ENCODE measurements at regions not wholly inside any gene's neighbourhood (a gene's known extent, or its start where the extent isn't known, plus 50 kb on each side); places are given as distances from the start of the nearest gene placed in this dataset.

- no peak overlapping the region; the same call in 1 of the 2 replicates for H3K27ac Mint-ChIP-seq
Measured at GRCh38 chr9:12980085-12980851, 205.4 kb downstream of the LURAP1L start.

GRCh38 chr9:12988258-12988657 is 213.4 kb downstream of the LURAP1L start:
- DNase-seq (ENCODE audit: low spot score) (no peak), ATAC-seq (no peak)
- H3K4me3 Mint-ChIP-seq = no peak overlapping the region
- no peak overlapping the region for H3K27ac Mint-ChIP-seq
- POLR2A ChIA-PET = no interaction called here
- H3K27me3 Mint-ChIP-seq (ENCODE audit: low read depth) = no peaks in the 10 kb centered on the region
- no peaks in the 10 kb centered on the region for H3K9me3 Mint-ChIP-seq
- CTCF ChIA-PET = interaction anchor here (1.4 to 1.8 kb wide), 2 partner anchors 269 to 286 kb away, joined by 4 to 9 read pairs; no protein-coding TSS in a partner anchor
- H3K36me3 Mint-ChIP-seq = 0 out of 2 replicates have a peak, but pooled peaks cover 2% of the 10 kb centered on the region
- H3K4me1 Mint-ChIP-seq = no peaks in the 10 kb centered on the region
- no peak for TF ChIP-seq FOXJ3 (CRISPR knock-in tag; IDR thresholded peaks at IDR 0.05; ENCODE audit: borderline replicate concordance)
- TF ChIP-seq ERG (CRISPR knock-in tag; IDR thresholded peaks at IDR 0.05) = no peak
- no peak for TF ChIP-seq HMGXB4 (CRISPR knock-in tag; IDR thresholded peaks at IDR 0.05)
- TF ChIP-seq TP53 (CRISPR knock-in tag; IDR thresholded peaks at IDR 0.05) = no peak
- no peak for TF ChIP-seq ELF4 (CRISPR knock-in tag; IDR thresholded peaks at IDR 0.05; ENCODE audit: low read depth)
- no peak for TF ChIP-seq NR2C2 (CRISPR knock-in tag; IDR thresholded peaks at IDR 0.05)
- TF ChIP-seq GRHL2 (CRISPR knock-in tag; IDR thresholded peaks at IDR 0.05; ENCODE audit: insufficient replicate concordance, severe bottlenecking) = no peak
- TF ChIP-seq E2F1 (CRISPR knock-in tag; IDR thresholded peaks at IDR 0.05) = no peak
- TF ChIP-seq CREM (CRISPR knock-in tag; IDR thresholded peaks at IDR 0.05) = no peak
- TF ChIP-seq AR (CRISPR knock-in tag; IDR thresholded peaks at IDR 0.05) = no peak
- no peak for TF ChIP-seq E2F4 (CRISPR knock-in tag; IDR thresholded peaks at IDR 0.05; ENCODE audit: borderline replicate concordance, low read depth)

More at GRCh38 chr9:12980085-12980851, 205.4 kb downstream of the LURAP1L start:
- POLR2A ChIA-PET = no interaction called here
- Mint-ChIP-seq H3K27me3 (ENCODE audit: low read depth) (no peaks in the 10 kb centered on the region; the same call in 1 of the 2 replicates), H3K4me1 (peaks cover 14% of the 10 kb centered on the region), H3K4me3 (no peak overlapping the region), H3K36me3 (peaks cover 12% of the 10 kb centered on the region), H3K9me3 (peaks cover 14% of the 10 kb centered on the region)
- CTCF ChIA-PET = no interaction called here
- no peak for DNase-seq (ENCODE audit: low spot score)
- TF ChIP-seq MYBL2 (CRISPR knock-in tag; IDR thresholded peaks at IDR 0.05) (no peak), E2F4 (CRISPR knock-in tag; IDR thresholded peaks at IDR 0.05; ENCODE audit: borderline replicate concordance, low read depth) (no peak), ETV6 (CRISPR knock-in tag; IDR thresholded peaks at IDR 0.05) (no peak), E2F1 (CRISPR knock-in tag; IDR thresholded peaks at IDR 0.05) (no peak), ZSCAN18 (CRISPR knock-in tag; IDR thresholded peaks at IDR 0.05) (no peak), ZMAT4 (CRISPR knock-in tag; IDR thresholded peaks at IDR 0.05) (no peak)
- ATAC-seq = no peak

All from WTC11 (cell line).